ENCODE measurements at regions not wholly inside any gene's neighbourhood (a gene's known extent, or its start where the extent isn't known, plus 50 kb on each side); places are given as distances from the start of the nearest gene placed in this dataset.

DNA sequence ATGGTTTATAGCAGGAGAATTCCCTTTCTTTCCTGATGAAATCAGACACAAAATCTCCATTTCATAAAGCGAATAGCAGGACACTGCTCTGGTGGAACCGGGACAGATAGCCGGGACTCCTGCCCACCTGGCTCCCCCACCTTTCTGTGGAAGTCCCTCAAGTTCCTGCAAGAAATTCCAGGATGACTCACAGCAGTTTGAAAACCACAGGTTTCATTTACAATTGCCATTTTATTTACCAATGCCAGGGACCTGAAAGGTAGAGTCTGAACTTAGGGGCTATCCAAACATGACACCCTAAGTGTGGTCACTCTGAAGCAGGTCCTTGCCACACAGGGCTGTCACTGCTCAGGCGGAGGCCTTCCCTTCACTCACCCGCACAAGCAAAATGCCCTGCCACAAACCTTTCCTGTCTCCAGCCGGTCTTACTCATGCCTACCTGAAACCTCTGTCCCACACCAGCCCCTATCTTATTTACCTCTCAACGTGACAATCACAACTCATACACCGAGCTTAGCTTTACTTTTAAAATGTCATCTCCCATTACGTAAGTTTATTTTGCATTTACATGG, 63.3 kb upstream of the TAF1L start:
- no peak for DNase-seq

DNA sequence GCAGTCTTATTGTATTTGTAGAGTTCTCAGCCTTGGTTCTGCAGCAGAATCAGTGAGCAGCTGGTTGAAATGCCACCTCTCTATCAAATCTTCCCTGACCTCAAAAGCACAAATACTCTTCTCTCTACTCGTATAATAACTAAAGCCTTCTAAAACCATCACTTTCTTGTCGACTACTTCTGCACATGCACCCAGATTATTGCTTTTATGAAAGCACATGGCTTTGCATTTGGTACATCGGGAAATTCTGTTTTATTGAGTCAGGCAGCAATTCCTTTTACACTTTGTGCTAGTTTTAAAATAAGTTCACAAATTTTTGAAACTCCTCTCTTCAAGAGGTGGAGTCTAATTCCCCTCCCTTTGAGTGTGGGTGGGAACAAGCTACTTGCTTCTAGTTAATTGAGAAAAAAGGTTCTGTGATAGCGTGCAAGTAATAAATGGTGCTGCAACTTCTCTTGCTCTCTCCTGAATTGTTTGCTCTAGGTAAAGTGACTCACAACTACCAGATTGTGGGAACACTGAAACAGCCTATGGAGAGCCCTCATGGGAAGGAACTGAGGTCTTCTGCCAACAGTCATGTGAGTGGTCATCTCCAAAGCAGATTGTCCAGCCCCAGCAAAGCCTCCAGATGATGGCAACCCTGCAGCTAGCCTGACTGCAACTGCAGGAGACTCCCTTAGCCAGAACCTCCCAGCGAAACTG, 66.0 kb upstream of the TAF1L start:
- no peak for DNase-seq

DNA sequence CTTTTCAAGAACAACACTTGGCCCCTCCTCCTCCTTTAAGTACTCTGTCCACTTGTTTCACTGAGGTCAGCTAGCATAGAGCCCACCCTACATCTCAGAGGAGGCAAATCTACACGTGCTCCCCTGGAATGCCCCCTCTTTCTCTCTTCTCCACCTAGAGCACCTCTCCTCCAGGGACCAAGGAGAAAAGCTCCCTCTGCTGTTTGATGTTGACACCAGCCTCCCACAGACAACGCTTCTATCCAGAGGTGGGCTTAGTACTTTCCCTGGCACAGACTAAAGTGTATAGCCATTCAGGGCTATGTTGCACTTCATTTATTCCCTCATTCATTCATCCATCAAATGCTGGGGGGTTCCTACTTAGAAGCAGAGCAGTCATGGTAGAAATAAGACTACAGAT, 68.2 kb upstream of the TAF1L start:
- no peak for DNase-seq

DNA sequence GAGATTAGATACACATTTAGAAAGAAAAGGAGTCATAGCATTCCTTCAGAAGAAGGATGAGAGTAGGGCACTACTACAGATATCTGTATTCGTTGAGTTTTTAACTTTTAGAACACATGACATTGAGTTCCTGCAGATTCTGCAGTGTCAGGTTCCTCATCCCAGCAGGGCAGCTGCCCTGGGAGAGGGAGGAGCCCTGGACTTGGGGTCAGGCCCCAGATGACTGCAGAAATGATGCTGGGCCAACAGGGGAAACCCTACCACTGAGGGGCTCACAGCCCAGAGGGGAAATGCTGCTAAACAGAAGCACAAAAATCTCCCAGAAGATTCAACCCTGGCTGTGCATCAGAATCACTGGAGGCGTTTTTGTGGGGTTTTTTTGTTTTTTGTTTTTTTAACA, 68.9 kb upstream of the TAF1L start:
- DNase-seq: no peak

DNA sequence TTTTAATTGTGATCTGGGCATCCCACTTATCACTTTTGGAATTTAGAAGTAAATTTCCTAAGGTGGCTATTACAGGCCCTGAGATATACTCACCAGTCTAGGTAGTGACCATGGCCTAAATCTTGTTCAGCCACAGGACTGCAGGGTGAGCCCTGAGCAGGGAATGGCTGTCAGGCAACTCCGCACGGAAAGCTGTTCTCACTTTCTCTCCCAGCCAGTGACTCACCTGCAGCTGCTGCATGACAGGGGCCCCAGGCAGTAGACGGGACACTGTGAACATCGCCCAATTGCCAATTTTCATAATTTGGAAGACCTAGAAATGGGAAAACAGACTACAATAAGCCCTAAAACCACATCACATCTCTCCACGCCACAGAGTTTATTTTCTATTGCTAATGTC, 69.6 kb upstream of the TAF1L start:
- peak; percentile 36 for DNase-seq

DNA sequence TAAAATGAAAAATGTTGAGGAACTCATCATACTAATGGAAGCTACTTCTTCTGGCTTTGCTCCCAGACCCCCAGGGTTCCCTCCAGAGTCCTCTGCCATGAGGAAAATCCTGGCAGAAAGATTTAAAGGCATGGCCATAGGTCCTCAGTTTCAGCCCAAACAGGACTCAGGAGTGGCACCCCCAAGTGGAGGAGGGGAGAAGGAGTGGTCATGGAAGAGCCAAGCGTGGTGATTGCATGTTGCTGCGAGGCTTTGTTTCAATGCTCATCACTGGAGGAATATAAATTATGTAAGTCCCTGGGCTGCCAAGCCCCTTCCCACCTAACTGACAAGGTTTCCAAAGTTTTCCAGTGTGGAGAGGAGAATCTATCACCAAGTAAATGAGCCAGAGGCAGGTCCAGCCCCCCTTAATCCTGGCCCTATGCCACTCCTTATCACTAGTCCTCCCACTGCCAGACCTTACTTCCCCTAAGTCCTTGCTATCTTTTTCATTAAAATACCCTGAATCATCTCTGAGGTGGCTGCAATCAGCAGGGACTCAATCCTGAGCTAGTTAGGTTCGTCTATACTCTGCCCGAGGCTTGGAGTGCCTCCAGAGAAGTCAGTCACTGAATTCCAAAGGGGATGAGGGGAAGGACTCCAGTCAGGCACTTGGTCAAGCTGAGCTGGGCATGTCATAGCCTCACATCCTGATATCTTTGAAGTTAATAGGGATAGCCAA, 70.7 kb upstream of the TAF1L start:
- peak; percentile 30 for DNase-seq

DNA sequence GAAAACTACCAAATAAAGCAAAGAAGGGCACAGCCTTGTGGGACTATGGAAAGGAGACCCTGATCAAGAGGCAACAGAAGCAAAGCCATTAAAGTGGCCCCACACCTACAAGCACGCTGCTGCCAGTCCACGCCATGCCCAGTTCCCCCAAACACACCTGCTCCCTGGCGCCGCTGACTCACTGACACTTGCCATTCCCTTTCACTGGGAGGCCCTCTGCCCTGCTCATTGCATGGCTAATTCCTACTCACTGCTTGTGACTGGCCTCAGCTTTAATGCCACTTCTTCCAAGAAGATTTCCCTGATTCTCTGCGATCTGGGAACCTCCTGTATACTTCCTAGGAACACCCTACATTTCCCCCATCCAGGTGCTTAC, 71.2 kb upstream of the TAF1L start:
- DNase-seq: no peak

DNA sequence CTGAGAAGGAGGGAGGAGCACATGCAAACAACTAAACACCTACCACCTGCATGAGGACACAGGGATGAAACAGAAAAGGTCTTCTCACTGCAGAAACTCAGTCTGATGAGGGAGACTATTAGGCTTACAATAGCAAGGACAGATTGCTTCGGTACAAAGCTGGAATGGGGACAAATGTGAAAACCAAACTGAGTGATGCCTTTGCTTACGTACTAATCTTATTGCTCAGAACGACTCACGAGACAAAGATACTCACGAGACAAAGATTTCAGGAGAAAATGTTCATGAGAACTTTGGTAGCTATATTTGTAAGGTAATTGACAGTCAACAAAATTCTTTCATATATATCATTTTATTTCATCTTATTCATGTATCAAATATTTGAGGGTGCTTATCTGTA, 71.9 kb upstream of the TAF1L start:
- DNase-seq: no peak

DNA sequence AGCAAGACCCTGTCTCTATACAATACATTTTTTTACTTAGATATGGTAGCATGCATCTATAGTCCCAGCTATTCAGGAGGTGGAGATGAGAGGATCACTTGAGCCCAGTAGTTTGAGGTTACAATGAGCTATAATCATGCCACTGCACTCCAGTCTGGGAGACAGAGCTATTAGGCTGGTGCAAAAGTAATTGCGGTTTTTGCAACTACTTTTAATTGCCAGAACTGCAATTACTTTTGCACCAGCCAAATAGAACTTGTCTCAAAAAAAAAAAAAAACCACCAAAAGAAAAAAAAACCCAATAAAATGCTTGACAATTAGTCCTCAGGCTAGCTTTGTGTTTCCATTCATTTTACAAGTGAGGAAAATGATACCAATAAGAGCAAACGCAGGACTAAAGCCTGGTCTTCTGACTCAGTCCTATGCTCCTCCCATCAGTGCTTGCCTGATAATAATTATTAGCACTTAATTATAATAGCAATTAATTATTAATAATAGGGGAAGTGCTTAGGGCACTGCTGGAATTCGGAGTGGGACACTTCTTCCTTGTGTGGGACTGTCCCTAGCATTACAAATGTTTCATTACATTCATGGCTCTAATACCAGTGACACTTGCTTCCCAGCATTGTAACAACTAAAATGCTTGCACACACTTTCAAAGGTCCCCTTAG, 73.1 kb upstream of the TAF1L start:
- no peak for DNase-seq

DNA sequence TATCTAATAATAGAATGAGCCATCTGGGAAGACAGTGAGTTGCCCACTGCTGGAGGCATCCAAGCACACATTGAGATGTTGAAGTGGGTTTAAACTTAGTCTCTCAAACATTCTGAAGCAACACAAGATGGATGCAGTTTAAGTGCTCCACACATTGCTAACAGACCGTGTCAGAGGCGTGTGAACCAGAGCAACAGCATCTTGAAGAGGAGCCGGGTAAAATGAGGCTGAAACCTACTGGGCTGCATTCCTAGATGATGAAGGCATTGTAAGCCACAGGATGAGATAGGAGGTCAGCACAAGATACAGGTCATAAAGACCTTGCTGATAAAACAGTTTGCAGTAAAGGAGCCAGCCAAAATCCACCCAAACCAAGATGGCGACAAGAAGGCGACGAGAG, 73.5 kb upstream of the TMEM215 start:
- DNase-seq: no peak

DNA sequence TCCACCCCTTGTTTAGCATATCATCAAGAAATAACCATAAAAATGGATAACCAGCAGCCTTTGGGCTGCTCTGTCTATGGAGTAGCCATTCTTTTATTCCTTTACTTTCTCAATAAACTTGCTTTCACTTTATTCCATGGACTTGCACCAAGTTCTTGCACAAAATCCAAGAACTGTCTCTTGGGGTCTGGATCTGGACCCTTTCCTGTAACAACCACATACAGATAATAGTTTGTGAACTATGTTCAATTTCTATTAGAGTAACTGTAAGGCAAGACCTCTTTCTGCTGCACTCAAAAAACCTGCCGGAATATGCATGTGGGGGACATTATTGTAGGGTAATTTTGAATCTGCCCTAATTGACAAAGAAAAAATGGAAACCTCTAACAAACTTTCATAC, 66.9 kb upstream of the TMEM215 start:
- no peak for DNase-seq

DNA sequence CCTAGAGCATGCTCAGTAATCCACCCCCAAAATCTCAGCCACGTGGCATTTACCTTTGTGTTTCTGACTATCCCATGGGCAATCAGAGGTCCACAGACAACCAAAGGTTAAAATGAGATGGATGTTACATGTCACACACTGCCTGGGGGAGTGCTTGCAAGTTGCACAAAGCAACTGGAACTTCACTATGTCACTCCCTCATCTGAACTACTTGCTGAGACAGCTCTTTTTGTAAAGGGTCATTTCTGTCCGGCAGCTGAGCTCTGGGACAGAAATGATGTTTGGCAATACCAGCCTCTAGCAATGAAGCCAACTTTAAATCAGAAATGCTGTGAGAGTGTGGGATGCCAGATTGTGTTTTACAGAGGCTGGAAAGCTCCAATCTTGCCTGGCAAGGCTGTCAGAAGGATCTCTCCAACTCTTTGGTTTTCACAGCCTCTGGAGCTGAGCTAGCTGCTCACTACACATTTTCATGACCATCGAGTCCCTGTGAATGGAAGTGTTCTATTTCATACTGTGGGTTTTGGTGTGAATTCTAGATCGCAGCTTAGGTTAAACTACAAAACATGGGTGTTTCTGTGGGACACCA, 66.3 kb upstream of the TMEM215 start:
- no peak for DNase-seq

DNA sequence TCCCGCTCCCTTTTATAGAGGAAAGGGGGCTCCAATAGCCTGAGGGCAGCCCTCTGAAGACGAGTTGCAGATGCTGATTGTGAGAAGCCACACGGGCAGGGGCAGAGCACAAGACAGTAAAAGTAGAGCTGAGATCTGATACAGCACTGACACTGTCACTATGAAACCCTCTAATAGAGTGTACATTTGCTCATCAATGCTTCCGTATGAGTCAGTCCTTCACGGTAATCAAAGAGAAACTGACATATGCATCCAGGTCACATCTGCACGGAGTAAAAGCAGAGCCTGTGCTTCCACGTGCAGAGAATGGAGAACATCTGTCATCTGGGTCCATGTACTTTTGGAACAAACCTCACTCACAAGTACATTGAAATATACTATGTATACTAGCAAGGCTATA, 60.6 kb upstream of the TMEM215 start:
- no peak for DNase-seq

DNA sequence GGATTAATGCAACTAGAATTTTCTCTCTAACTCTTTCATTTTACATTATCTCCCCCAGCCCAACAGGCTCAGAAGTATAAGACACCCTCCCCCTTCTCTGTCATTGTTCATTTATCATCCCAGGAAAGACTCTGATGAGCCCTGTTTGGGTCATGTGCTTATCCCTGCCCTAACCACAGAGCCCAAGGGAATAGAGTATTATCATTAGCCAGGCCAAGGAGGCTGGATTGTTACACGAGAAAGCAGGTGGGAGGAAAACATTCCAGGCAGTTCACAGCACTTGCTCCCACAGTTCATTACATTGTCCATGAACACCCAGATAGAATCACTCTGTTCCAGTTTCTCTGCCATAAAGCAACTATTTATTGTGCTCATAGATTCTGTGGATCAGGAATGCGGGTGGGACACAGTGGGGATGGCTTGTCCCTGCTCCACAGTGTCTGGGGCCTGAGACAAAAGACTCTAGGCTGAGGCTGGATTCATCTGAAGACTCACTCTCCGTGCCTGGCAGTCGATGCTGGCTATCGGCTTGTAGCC, 59.5 kb upstream of the TMEM215 start:
- DNase-seq: peak; percentile 44

DNA sequence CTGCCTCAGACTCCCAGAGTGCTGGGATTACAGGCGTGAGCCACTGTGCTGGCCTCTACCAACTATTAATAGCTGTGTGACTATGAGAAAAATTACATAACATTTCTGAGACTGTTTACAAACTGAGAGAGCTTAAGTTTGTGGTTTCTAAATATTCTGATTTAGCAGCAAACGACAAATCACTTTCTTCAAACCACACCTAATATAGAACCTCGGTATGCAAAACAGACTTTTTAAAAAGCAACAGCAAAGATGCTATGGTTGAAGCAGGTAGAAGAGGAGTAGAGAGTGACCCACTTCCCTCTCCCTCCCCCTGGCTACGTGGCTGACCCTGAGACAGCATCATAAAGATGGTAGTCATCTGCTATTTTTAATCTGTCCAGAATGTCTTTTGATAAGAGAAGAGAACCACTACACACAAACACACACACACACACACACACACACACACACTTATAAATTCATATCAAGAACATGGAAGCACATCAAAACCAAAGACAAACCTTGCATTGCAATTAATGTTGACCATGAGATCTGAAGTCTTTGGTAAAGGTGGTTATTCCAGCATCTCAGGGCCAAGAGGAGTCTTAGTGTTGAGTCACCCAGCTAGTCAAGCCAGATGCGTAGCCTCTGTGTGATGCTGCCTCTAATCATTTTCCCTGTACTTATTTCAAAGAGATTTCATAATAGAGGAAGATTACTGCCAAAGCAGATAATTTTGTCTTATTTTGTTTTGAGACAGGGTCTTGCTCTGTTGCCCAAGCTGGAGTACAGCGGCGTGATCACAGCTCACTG, 58.1 kb upstream of the TMEM215 start:
- no peak for DNase-seq

DNA sequence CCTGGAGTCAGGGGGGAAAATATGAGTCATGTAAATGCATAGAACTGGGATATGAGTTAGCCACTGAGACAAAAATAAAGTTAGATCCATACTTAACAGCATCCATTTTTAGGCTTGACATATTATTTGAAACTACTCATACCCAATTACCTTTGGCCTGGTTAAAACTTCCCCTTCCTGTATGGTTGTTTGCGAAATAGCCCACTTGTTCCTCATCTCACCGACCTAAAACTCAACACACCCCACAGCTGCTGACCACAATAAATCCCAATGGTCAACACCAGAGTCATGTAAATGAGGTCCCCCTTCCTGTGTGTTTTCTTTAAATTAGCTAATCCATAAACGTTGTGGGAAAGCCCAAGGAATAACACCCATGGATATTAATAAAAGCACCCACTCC, 55.2 kb upstream of the TMEM215 start:
- DNase-seq: no peak

Measured in fibroblast of upper back skin (primary cell).